ENCODE measurements at regions not wholly inside any gene's neighbourhood (a gene's known extent, or its start where the extent isn't known, plus 50 kb on each side); places are given as distances from the start of the nearest gene placed in this dataset.

DNA sequence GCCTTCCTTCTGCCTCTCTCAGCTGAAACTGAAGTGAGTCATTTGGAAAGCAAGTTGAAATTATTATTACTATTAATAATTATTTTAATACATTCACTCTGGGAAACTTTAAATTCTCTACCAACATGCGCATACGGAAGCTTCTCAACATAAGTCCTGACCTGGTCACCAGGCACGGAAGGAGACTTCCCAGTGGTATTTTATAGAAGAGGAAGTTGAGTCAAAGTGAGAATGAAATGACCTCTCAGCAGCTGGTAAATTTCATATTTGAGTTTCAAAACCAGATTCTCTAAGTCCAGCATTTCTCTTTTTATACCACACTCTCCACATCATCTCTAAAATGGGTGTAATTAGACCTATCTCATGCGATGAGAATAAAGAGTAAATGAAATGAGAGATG, 747.4 kb downstream of the VRK1 start:
- TF ChIP-seq FOXC1 (CRISPR knock-in tag; IDR thresholded peaks at IDR 0.05; ENCODE audit: borderline replicate concordance) (no peak), ELF4 (CRISPR knock-in tag; IDR thresholded peaks at IDR 0.05; ENCODE audit: borderline replicate concordance) (no peak), TOE1 (CRISPR knock-in tag; IDR thresholded peaks at IDR 0.05) (no peak), ETV6 (CRISPR knock-in tag; conservative IDR thresholded peaks at IDR 0.05) (no peak)
- TF ChIP-seq, protein P1, sequence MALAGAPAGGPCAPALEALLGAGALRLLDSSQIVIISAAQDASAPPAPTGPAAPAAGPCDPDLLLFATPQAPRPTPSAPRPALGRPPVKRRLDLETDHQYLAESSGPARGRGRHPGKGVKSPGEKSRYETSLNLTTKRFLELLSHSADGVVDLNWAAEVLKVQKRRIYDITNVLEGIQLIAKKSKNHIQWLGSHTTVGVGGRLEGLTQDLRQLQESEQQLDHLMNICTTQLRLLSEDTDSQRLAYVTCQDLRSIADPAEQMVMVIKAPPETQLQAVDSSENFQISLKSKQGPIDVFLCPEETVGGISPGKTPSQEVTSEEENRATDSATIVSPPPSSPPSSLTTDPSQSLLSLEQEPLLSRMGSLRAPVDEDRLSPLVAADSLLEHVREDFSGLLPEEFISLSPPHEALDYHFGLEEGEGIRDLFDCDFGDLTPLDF (CRISPR knock-in tag; IDR thresholded peaks at IDR 0.05): no peak
- TF ChIP-seq, protein P2, sequence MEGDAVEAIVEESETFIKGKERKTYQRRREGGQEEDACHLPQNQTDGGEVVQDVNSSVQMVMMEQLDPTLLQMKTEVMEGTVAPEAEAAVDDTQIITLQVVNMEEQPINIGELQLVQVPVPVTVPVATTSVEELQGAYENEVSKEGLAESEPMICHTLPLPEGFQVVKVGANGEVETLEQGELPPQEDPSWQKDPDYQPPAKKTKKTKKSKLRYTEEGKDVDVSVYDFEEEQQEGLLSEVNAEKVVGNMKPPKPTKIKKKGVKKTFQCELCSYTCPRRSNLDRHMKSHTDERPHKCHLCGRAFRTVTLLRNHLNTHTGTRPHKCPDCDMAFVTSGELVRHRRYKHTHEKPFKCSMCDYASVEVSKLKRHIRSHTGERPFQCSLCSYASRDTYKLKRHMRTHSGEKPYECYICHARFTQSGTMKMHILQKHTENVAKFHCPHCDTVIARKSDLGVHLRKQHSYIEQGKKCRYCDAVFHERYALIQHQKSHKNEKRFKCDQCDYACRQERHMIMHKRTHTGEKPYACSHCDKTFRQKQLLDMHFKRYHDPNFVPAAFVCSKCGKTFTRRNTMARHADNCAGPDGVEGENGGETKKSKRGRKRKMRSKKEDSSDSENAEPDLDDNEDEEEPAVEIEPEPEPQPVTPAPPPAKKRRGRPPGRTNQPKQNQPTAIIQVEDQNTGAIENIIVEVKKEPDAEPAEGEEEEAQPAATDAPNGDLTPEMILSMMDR (CRISPR knock-in tag; IDR thresholded peaks at IDR 0.05): no peak
- TF ChIP-seq, protein P3, sequence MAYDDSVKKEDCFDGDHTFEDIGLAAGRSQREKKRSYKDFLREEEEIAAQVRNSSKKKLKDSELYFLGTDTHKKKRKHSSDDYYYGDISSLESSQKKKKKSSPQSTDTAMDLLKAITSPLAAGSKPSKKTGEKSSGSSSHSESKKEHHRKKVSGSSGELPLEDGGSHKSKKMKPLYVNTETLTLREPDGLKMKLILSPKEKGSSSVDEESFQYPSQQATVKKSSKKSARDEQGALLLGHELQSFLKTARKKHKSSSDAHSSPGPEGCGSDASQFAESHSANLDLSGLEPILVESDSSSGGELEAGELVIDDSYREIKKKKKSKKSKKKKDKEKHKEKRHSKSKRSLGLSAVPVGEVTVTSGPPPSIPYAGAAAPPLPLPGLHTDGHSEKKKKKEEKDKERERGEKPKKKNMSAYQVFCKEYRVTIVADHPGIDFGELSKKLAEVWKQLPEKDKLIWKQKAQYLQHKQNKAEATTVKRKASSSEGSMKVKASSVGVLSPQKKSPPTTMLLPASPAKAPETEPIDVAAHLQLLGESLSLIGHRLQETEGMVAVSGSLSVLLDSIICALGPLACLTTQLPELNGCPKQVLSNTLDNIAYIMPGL (CRISPR knock-in tag; IDR thresholded peaks at IDR 0.05; ENCODE audit: borderline replicate concordance in 1 of 2, low read depth in 1 of 2): no peak
- TF ChIP-seq, protein P4, sequence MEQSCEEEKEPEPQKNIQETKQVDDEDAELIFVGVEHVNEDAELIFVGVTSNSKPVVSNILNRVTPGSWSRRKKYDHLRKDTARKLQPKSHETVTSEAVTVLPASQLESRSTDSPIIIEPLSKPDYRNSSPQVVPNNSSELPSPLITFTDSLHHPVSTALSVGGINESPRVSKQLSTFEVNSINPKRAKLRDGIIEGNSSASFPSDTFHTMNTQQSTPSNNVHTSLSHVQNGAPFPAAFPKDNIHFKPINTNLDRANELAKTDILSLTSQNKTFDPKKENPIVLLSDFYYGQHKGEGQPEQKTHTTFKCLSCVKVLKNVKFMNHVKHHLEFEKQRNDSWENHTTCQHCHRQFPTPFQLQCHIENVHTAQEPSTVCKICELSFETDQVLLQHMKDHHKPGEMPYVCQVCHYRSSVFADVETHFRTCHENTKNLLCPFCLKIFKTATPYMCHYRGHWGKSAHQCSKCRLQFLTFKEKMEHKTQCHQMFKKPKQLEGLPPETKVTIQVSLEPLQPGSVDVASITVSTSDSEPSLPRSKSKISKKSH (CRISPR knock-in tag; IDR thresholded peaks at IDR 0.05; ENCODE audit: borderline replicate concordance): no peak

All from HepG2 (cell line).